Loucy (cell line): ENCODE measurements at regions not wholly inside any gene's neighbourhood (a gene's known extent, or its start where the extent isn't known, plus 50 kb on each side); places are given as distances from the start of the nearest gene placed in this dataset.

Experiments
- H2AFZ ChIP-seq: fragments of 200-600 bp; sonication (generic); 2 replicates; pipeline ENCODE4 v1.6.0; 2016; ENCODE audit warnings: antibody characterized with exemption, mild to moderate bottlenecking, low read length, moderate library complexity
- H3F3A ChIP-seq: fragments of 200-600 bp; 2 replicates; pipeline ENCODE4 v1.6.0; 2016; ENCODE audit warnings: antibody characterized with exemption, low read depth, mild to moderate bottlenecking
- H3K27me3 ChIP-seq: fragments of 200-600 bp; sonication (generic); 2 replicates; pipeline ENCODE4 v1.6.1; 2014; ENCODE audit warnings: low read length, mild to moderate bottlenecking; ENCODE audit not compliant: insufficient read depth, poor library complexity, severe bottlenecking
- H3K36me3 ChIP-seq: fragments of 200-600 bp; sonication (generic); 2 replicates; pipeline ENCODE4 v1.6.1; 2016; ENCODE audit warnings: low read length; ENCODE audit not compliant: insufficient read depth
- H3K4me1 ChIP-seq: fragments of 200-600 bp; sonication (generic); 2 replicates; pipeline ENCODE4 v1.5.1; 2014; ENCODE audit warnings: low read length, mild to moderate bottlenecking; ENCODE audit not compliant: insufficient read depth, poor library complexity, severe bottlenecking
- H3K4me2 ChIP-seq: fragments of 200-600 bp; sonication (generic); 2 replicates; pipeline ENCODE4 v1.6.0; 2014; ENCODE audit warnings: antibody characterized with exemption, low read length, low read depth, mild to moderate bottlenecking; ENCODE audit not compliant: poor library complexity, severe bottlenecking
- H3K4me3 ChIP-seq: fragments of 200-600 bp; sonication (generic); 2 replicates; pipeline ENCODE4 v1.5.1; 2014; ENCODE audit warnings: low read length, mild to moderate bottlenecking, mixed read lengths; ENCODE audit not compliant: poor library complexity, severe bottlenecking
- H3K79me2 ChIP-seq: fragments of 200-600 bp; sonication (generic); 2 replicates; pipeline ENCODE4 v1.6.1; 2014; ENCODE audit warnings: low read length; ENCODE audit not compliant: insufficient read depth
- H3K9ac ChIP-seq: fragments of 200-600 bp; sonication (generic); 2 replicates; pipeline ENCODE4 v1.6.0; 2014; ENCODE audit warnings: mild to moderate bottlenecking, low read depth, low read length, moderate library complexity; ENCODE audit not compliant: poor library complexity, severe bottlenecking
- H3K9me2 ChIP-seq: fragments of 200-600 bp; sonication (generic); replicated peaks from 2 replicates; pipeline ENCODE4 v1.6.1; 2016; ENCODE audit warnings: low read depth, low read length, mixed read lengths
- H3K9me3 ChIP-seq: fragments of 200-600 bp; sonication (generic); 2 replicates; pipeline ENCODE4 v1.6.1; 2014; ENCODE audit warnings: mild to moderate bottlenecking, antibody characterized with exemption, low read length, low read depth; ENCODE audit not compliant: insufficient read depth
- H4K20me1 ChIP-seq: fragments of 200-600 bp; sonication (generic); 2 replicates; pipeline ENCODE4 v1.6.0; 2014; ENCODE audit warnings: antibody characterized with exemption, low read length, mild to moderate bottlenecking; ENCODE audit not compliant: insufficient read depth, poor library complexity, severe bottlenecking
- EZH2phosphoT487 ChIP-seq: fragments of 200-600 bp; IDR thresholded peaks from 2 replicates; pipeline ENCODE4 v1.6.1; 2018; ENCODE audit warnings: antibody characterized with exemption, mild to moderate bottlenecking, moderate library complexity, borderline replicate concordance
- TF ChIP-seq, protein P1 (sequence below): fragments of 200-600 bp; sonication (generic); conservative IDR thresholded peaks from 2 replicates; pipeline ENCODE4 v1.5.1; 2014; ENCODE audit warnings: mild to moderate bottlenecking, antibody characterized with exemption, low read length

DNA sequence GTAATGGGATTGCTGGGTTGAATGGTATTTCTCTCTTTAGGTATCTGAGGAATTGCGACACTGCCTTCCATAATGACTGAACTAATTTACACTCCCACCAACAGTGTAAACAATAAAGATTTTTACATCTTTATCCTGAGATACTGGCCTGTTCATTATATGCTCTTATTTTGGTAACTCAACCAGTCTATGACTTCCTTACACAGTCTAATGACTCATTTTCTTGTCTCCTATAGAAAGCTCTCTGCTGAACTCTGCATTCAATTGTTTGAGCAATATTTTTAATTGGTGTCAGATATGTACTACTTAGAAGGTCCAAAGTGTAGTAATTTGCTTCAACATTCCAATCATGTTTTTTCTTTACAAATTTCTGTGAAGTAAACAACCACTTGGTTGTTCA lies 1351.8 kb downstream of the FSCB start:
- no peaks in the 10 kb centered on the region for H3K79me2 ChIP-seq
- H3K9ac ChIP-seq, result no peak overlapping the region

DNA sequence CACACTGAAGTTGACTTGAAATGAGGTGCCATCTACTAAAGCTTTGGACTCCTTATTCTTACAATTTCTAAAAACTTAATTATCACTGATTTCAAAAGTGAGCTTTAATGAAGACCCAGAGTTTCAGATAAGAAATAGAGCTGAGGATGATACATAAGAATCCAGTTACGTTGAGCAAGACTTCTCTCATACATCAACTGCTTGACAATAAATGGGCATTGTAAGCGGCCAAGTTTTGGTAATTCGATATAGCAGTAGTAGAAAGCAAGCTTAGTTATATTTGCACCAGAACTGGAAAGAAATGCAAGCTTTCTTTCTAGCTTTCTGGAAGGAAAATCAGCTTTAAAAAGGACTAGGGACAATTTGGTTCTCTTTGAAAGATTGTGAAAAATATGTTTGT lies 1359.6 kb downstream of the FSCB start:
- TF ChIP-seq, protein P1, sequence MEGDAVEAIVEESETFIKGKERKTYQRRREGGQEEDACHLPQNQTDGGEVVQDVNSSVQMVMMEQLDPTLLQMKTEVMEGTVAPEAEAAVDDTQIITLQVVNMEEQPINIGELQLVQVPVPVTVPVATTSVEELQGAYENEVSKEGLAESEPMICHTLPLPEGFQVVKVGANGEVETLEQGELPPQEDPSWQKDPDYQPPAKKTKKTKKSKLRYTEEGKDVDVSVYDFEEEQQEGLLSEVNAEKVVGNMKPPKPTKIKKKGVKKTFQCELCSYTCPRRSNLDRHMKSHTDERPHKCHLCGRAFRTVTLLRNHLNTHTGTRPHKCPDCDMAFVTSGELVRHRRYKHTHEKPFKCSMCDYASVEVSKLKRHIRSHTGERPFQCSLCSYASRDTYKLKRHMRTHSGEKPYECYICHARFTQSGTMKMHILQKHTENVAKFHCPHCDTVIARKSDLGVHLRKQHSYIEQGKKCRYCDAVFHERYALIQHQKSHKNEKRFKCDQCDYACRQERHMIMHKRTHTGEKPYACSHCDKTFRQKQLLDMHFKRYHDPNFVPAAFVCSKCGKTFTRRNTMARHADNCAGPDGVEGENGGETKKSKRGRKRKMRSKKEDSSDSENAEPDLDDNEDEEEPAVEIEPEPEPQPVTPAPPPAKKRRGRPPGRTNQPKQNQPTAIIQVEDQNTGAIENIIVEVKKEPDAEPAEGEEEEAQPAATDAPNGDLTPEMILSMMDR, result no peak
- TF ChIP-seq EZH2phosphoT487, result no peak
- Histone ChIP-seq H2AFZ (no peak overlapping the region), H3K9me3 (no peaks in the 10 kb centered on the region)

More for the DNA sequence above, 1351.8 kb downstream of the FSCB start:
- Histone ChIP-seq H3K36me3 (no peaks in the 10 kb centered on the region), H4K20me1 (no peaks in the 10 kb centered on the region), H3K4me1 (no peaks in the 10 kb centered on the region), H3K9me2 (no peaks in the 10 kb centered on the region), H3K27me3 (no peaks in the 10 kb centered on the region), H3K9me3 (no peaks in the 10 kb centered on the region), H3K4me2 (no peak overlapping the region), H3K4me3 (no peak overlapping the region), H3F3A (no peaks in the 10 kb centered on the region), H2AFZ (no peak overlapping the region)
- TF ChIP-seq EZH2phosphoT487, result no peak
- TF ChIP-seq, protein P1, result no peak

DNA sequence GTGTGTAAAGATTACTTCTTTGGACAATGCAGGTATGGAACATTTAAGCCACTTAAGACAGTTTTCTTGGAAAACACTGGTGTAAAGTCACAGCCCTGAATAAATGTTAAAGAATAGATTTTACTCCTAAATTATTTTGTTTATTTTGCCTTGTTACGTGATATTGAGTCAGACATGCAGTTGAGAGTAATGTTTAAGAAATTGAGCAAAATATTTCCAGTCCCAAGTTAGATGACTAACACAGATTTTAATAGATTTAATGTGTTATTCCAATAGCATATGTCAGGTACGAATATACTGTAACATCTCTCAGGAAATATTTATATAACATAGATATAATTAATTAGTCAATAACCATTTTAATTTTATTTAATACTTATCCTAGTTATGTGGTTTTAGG lies 1361.7 kb downstream of the FSCB start:
- no peak overlapping the region for H3K4me2 ChIP-seq
- H3K4me1 ChIP-seq, result no peaks in the 10 kb centered on the region
- no peaks in the 10 kb centered on the region for H3F3A ChIP-seq
- H3K4me3 ChIP-seq, result no peak overlapping the region
- H2AFZ ChIP-seq, result no peak overlapping the region
- no peaks in the 10 kb centered on the region for H3K79me2 ChIP-seq
- H4K20me1 ChIP-seq, result no peaks in the 10 kb centered on the region
- no peaks in the 10 kb centered on the region for H3K36me3 ChIP-seq
- H3K27me3 ChIP-seq, result no peaks in the 10 kb centered on the region
- H3K9me3 ChIP-seq, result no peaks in the 10 kb centered on the region
- no peaks in the 10 kb centered on the region for H3K9me2 ChIP-seq
- H3K9ac ChIP-seq, result no peak overlapping the region
- TF ChIP-seq EZH2phosphoT487, result no peak
- TF ChIP-seq, protein P1, result no peak

More for the DNA sequence above, 1359.6 kb downstream of the FSCB start:
- no peaks in the 10 kb centered on the region for H4K20me1 ChIP-seq
- H3K36me3 ChIP-seq, result no peaks in the 10 kb centered on the region
- H3K9ac ChIP-seq, result no peak overlapping the region
- H3F3A ChIP-seq, result no peaks in the 10 kb centered on the region
- H3K27me3 ChIP-seq, result no peaks in the 10 kb centered on the region
- no peak overlapping the region for H3K4me2 ChIP-seq
- H3K4me1 ChIP-seq, result no peaks in the 10 kb centered on the region
- no peaks in the 10 kb centered on the region for H3K9me2 ChIP-seq
- no peak overlapping the region for H3K4me3 ChIP-seq
- no peaks in the 10 kb centered on the region for H3K79me2 ChIP-seq
